DOHH2 (cell line): ENCODE measurements at regions not wholly inside any gene's neighbourhood (a gene's known extent, or its start where the extent isn't known, plus 50 kb on each side); places are given as distances from the start of the nearest gene placed in this dataset.

Source experiments
- H3F3A ChIP-seq: fragments of 200-600 bp; sonication (generic), shearing (Covaris generic); 2 replicates; pipeline ENCODE4 v1.6.0; 2016; ENCODE audit warnings: antibody characterized with exemption, mild to moderate bottlenecking; ENCODE audit not compliant: control insufficient read depth, insufficient read depth
- H3K27ac ChIP-seq: fragments of 200-600 bp; sonication (generic); 2 replicates; pipeline ENCODE4 v1.5.1; 2014; ENCODE audit warnings: low read depth, mild to moderate bottlenecking, low read length, moderate library complexity
- H3K27me3 ChIP-seq: fragments of 200-600 bp; sonication (generic); 2 replicates; pipeline ENCODE4 v1.6.1; 2014; ENCODE audit warnings: mild to moderate bottlenecking, low read length, mixed read lengths; ENCODE audit not compliant: control insufficient read depth
- H3K36me3 ChIP-seq: fragments of 200-600 bp; sonication (generic); 2 replicates; pipeline ENCODE4 v1.6.1; 2014; ENCODE audit warnings: mild to moderate bottlenecking, low read length, moderate library complexity, mixed read lengths; ENCODE audit not compliant: control insufficient read depth
- H3K4me1 ChIP-seq: fragments of 200-600 bp; sonication (generic); 2 replicates; pipeline ENCODE4 v1.6.1; 2014; ENCODE audit warnings: mild to moderate bottlenecking, low read length, mixed read lengths; ENCODE audit not compliant: control insufficient read depth
- H3K4me2 ChIP-seq: fragments of 200-600 bp; sonication (generic); 2 replicates; pipeline ENCODE4 v1.6.0; 2014; ENCODE audit warnings: mild to moderate bottlenecking, low read length, moderate library complexity
- H3K4me3 ChIP-seq: fragments of 200-600 bp; sonication (generic); 2 replicates; pipeline ENCODE4 v1.5.1; 2014; ENCODE audit warnings: mild to moderate bottlenecking, low read length, mixed read lengths
- H3K79me2 ChIP-seq: fragments of 200-600 bp; sonication (generic); 2 replicates; pipeline ENCODE4 v1.6.1; 2014; ENCODE audit warnings: mild to moderate bottlenecking, low read length, mixed read lengths; ENCODE audit not compliant: control insufficient read depth
- H3K9me2 ChIP-seq: fragments of 200-600 bp; sonication (generic); replicated peaks from 2 replicates; pipeline ENCODE4 v1.6.1; 2014; ENCODE audit warnings: mild to moderate bottlenecking, low read length, mixed read lengths; ENCODE audit not compliant: control insufficient read depth
- H3K9me3 ChIP-seq: fragments of 200-600 bp; sonication (generic); 2 replicates; pipeline ENCODE4 v1.6.1; 2014; ENCODE audit warnings: antibody characterized with exemption, low read length, mixed read lengths; ENCODE audit not compliant: control insufficient read depth, insufficient read depth
- H4K20me1 ChIP-seq: fragments of 200-600 bp; sonication (generic); 2 replicates; pipeline ENCODE4 v1.6.0; 2014; ENCODE audit warnings: low read depth, mild to moderate bottlenecking, antibody characterized with exemption, low read length, moderate library complexity; ENCODE audit not compliant: control insufficient read depth, insufficient read depth
- CTCF ChIP-seq: fragments of 200-600 bp; sonication (generic); IDR thresholded peaks from one replicate; pipeline ENCODE4 v1.5.1; 2014; ENCODE audit warnings: antibody characterized with exemption, mild to moderate bottlenecking, low read depth, low read length; ENCODE audit not compliant: poor library complexity, severe bottlenecking
- EZH2phosphoT487 ChIP-seq: fragments of 200-600 bp; sonication (generic); IDR thresholded peaks from 2 replicates; pipeline ENCODE4 v1.6.1; 2017; ENCODE audit warnings: borderline replicate concordance, mild to moderate bottlenecking, antibody characterized with exemption, low read length, moderate library complexity, mixed read lengths

GRCh38 chr17:22654447-22654846 lies 962.1 kb downstream of the KCNJ18 start:
- Histone ChIP-seq H3K9me3 (no peaks in the 10 kb centered on the region), H3K4me2 (no peak overlapping the region), H3K79me2 (no peaks in the 10 kb centered on the region), H4K20me1 (no peaks in the 10 kb centered on the region), H3K4me3 (no peak overlapping the region), H3F3A (no peaks in the 10 kb centered on the region), H3K36me3 (no peaks in the 10 kb centered on the region), H3K4me1 (no peaks in the 10 kb centered on the region), H3K27ac (no peak overlapping the region), H3K27me3 (no peaks in the 10 kb centered on the region), H3K9me2 (no peaks in the 10 kb centered on the region)
- TF ChIP-seq EZH2phosphoT487 (no peak), CTCF (no peak)

GRCh38 chr17:22669721-22670120 lies 977.4 kb downstream of the KCNJ18 start:
- H3K4me2 ChIP-seq: no peak overlapping the region
- H3F3A ChIP-seq: no peaks in the 10 kb centered on the region
- H3K27me3 ChIP-seq: no peaks in the 10 kb centered on the region
- no peak for TF ChIP-seq EZH2phosphoT487
- no peak for TF ChIP-seq CTCF
- no peaks in the 10 kb centered on the region for H3K36me3 ChIP-seq
- H3K4me1 ChIP-seq: no peaks in the 10 kb centered on the region
- H3K79me2 ChIP-seq: no peaks in the 10 kb centered on the region
- no peak overlapping the region for H3K4me3 ChIP-seq
- H3K9me3 ChIP-seq: peaks cover 7% of the 10 kb centered on the region; the same call in 1 of the 2 replicates
- H3K27ac ChIP-seq: no peak overlapping the region
- no peaks in the 10 kb centered on the region for H4K20me1 ChIP-seq
- H3K9me2 ChIP-seq: no peaks in the 10 kb centered on the region

- H3K4me3 ChIP-seq: no peak overlapping the region
- no peaks in the 10 kb centered on the region for H3K9me2 ChIP-seq
- H3K36me3 ChIP-seq: no peaks in the 10 kb centered on the region
- H3K79me2 ChIP-seq: no peaks in the 10 kb centered on the region
- no peak overlapping the region for H3K4me2 ChIP-seq
- TF ChIP-seq EZH2phosphoT487 (no peak), CTCF (no peak)
- H4K20me1 ChIP-seq: no peaks in the 10 kb centered on the region
- no peaks in the 10 kb centered on the region for H3K4me1 ChIP-seq
- no peaks in the 10 kb centered on the region for H3F3A ChIP-seq
- H3K9me3 ChIP-seq: peaks cover 9% of the 10 kb centered on the region; the same call in 1 of the 2 replicates
- no peak overlapping the region for H3K27ac ChIP-seq
- no peaks in the 10 kb centered on the region for H3K27me3 ChIP-seq
These were observed 978.8 kb downstream of the KCNJ18 start for GRCh38 chr17:22671110-22671509.
